ENCODE measurements at regions not wholly inside any gene's neighbourhood (a gene's known extent, or its start where the extent isn't known, plus 50 kb on each side); places are given as distances from the start of the nearest gene placed in this dataset.
A peak's percentile ranks its signal among the peaks of the same experiment; 100 is the strongest.

DNA sequence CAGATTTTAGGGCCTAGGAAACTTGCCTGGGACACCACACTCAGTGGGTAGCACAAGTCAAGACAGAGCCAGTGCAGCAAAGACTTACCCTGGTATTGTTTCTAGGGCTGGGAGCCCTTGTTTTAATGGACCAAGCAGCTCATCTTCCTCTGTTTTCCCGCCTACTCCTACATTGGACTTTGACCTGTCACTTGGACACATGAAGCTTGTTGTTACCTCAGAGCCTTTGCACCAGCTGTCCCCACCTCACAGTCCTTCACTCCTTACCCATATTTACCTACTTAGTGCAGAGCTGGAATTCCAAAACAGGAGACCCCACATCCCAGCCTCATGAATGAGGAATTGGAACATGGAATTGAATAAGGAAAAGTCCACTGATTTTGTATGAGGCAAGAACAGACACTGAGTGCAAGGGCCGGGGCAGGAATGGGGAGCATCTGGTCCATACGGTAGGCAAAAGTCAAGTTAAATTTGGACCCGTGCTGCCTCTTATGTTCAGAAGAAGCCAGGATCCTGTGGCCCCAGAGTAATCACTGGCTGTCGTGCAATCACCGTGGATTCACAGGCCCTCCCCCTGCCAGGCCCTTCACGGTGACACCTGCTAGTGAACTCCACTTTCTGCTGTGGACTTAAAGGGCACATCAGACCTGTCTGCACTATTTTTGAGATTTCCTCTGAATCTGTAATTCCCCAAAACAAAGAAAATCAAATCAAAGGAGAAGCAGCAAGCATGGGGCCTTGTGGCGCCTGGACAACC, 236.9 kb upstream of the PMEPA1 start:
- Histone ChIP-seq H3K4me3 (no peak overlapping the region), H3K27ac (peak overlapping the region in 10 of 21 experiments; percentile 14 to 78 (median 57))

GRCh38 chr20:57944988-57945387, 235.2 kb upstream of the PMEPA1 start:
- no peak overlapping the region for H3K27ac ChIP-seq

DNA sequence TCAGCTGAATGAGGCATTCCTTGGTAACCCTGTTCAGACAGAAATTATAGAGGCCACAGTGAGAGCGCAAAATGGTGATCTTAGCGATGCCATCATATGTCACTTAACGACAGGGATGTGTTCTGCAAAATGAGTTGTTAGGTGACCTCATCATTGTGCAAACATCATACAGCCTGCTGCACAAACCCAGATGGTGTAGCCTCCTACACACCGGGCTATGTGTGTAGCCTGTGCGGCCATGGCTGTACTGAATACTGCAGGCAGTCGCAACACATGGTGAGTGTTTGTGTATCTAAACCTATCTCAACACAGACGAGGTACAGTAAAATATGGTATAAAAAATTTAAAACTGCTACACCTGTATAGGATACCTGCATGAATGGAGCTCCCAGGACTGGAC, 234.1 kb upstream of the PMEPA1 start:
- H3K27ac ChIP-seq: no peak overlapping the region
- no peak overlapping the region for H3K4me3 ChIP-seq

More at GRCh38 chr20:57944988-57945387, 235.2 kb upstream of the PMEPA1 start:
- no peak overlapping the region for H3K4me3 ChIP-seq

DNA sequence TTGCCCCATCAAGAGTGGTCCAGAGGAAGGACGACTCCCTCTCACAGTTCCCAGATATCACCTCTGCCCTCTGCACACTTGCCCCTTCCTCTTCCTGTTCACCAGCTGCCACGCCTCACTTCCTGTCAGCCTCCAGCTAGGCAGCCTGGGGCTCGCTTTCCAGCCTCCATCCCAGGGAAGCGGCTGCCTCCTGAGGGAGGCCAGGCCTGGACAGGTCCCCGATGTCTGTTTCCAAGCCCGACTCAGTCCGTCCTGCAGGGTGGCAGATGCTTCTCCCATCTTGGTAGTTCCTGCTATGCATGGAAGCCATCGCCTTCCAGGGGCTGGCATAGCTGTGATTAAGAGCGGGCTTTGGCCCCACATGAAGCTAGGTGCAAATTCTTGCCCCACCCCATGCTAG, 233.5 kb upstream of the PMEPA1 start:
- H3K27ac ChIP-seq: no peak overlapping the region
- no peak overlapping the region for H3K4me3 ChIP-seq

DNA sequence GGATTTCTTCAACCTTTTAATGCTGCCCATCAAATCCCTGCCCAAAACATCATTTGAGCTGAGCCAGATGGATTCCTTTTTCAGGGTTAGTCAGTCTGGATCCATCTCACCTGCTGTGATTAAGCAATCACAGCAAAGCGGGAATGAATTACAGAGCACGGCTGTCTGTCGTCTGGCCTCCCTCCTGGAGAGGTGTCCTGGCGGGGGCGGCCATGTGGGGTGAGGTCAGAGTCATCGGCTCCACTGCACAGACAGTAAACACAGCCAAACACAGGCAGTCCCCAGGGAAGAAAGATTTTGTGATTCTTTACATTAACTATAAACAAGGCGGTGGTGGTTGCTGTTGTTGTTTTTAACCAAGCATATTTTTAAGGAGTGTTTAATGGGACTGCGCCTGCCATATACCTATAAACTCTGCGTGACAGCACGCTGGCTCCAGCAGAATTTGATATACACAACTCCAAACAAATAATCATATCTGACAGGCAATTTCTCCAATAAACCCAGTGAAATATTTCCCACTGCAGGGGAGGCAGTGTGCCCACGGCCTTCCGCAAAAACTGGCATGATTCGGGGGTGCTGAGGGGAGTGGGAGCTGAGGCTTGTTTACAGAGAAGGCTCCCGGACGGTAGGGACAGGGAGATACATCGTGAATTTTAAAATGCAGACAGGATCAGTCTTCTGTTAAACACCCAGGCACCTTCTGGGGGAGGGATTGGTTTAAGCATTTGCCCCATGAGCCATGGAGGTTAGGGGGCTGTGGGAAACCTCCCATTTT, 232.0 kb upstream of the PMEPA1 start:
- Histone ChIP-seq H3K27ac (no peak overlapping the region), H3K4me3 (no peak overlapping the region)

DNA sequence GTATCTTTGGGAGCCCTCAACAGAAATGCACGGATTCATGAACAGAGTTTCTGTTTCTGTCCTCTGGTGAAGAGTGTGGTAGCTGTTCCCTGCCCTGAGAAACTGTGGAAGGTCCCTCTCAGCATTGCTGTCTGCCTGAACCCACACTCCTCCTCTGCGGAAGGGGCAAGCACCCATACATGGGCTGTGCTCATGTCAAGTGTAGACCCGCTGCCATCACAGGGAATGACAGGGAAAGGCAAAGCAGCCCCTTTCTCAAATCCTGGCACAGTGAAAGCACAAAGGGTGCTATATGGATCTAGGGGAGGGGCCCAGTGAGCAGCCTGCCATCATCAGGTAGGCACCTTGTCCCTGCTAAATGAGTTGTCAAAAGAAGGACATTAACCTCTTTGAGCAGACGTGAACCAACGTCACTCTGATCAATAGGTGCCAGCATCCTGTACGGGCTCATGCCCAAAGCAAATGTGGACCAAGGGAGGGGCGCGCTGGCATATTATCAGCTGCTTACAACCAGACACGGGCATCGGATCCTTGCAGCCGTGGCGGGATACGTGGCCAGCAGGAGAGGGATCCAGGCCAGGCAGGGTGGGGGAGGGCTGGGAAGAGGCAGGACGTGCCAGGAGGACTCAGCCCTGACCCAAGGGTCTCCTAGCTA, 231.2 kb upstream of the PMEPA1 start:
- H3K4me3 ChIP-seq: no peak overlapping the region
- H3K27ac ChIP-seq: no peak overlapping the region

DNA sequence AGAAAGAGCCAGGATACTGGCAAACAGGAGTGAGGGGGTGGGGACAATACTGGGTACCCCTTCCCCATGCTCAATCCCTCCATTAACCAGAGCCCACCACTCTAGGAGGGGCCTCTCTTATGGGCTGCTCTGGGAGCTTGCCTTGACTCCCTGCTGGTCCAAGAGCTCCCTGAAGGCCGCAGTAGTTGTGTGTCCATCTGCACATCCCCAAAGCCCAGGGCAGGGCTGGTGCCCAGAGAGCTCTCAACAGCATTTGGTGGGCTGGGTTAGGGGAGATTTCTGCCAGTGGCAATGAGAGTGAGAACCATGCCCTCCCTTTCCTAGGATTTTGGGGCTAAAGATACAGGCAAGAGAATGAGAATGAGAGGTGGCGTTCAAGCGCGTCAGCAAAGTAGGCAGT, 230.6 kb upstream of the PMEPA1 start:
- Histone ChIP-seq H3K27ac (no peak overlapping the region), H3K4me3 (no peak overlapping the region)

DNA sequence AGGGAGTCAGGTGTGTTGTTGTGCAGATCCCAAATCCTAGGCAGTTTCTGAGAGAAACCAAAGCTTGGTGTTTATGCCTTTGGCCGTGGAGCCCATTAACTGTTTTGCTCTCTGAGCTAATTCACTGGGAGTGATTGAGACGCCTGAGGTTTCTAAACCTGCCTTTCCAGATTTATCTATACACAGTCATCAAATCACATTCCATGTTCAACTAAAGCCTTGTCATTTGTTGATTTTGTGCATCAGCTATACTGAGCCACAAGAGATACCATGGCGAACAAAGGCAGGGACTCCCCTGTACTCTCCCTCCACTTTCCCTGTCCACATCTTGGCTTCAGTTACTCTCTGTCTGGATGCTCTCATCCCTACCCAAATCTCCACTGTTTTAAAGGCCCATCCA, 229.7 kb upstream of the PMEPA1 start:
- no peak overlapping the region for H3K4me3 ChIP-seq
- H3K27ac ChIP-seq: no peak overlapping the region

GRCh38 chr20:57938158-57939108, 228.6 kb upstream of the PMEPA1 start:
- Histone ChIP-seq H3K27ac (peak overlapping the region in 5 of 21 experiments; percentile 11 to 37 (median 35)), H3K4me3 (no peak overlapping the region)

- Histone ChIP-seq H3K27ac (peak overlapping the region in 2 of 21 experiments; percentile 14 to 35), H3K4me3 (no peak overlapping the region)
These were observed 227.0 kb upstream of the PMEPA1 start for GRCh38 chr20:57936636-57937385.

- no peak overlapping the region for H3K27ac ChIP-seq
- no peak overlapping the region for H3K4me3 ChIP-seq
These were observed 225.1 kb upstream of the PMEPA1 start for GRCh38 chr20:57934913-57935312.

DNA sequence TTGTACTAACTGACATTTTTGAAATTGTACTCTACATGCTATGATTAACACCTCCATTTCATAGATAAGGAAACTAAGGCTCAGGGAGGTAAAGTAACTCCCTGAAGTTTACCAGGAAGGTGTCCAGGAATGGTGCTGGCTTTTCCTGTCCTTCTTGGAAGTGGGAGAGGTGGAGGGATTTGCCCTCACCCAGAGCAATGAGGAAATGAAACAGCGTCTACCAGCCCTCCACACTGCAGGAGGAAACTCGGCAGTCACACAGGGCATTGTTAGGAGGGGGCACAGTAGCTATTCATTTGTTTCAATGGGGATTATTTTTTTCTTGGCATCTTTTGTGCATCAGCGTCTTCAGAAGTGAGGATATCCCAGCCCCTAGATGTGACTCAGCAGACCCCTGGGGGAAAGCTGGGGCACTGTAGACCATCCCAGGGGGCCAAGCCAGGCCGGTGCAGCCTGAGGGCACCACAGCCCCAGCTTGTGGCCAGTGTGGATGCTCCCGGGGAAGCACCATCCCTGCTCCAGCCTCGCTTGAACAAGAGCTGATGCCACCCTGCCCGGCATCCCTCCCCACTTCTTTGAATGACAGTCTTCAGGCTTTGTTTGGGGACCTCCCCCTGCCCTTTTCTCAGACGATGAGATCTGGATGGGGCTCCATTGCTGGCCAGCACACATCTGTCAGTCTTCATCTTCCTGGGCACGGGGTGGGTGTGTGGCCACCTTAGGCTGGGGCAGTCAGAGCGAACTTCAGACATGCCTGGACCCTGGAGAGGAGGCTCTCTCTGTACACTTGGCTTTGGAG, 224.4 kb upstream of the PMEPA1 start:
- Histone ChIP-seq H3K27ac (no peak overlapping the region), H3K4me3 (no peak overlapping the region)

DNA sequence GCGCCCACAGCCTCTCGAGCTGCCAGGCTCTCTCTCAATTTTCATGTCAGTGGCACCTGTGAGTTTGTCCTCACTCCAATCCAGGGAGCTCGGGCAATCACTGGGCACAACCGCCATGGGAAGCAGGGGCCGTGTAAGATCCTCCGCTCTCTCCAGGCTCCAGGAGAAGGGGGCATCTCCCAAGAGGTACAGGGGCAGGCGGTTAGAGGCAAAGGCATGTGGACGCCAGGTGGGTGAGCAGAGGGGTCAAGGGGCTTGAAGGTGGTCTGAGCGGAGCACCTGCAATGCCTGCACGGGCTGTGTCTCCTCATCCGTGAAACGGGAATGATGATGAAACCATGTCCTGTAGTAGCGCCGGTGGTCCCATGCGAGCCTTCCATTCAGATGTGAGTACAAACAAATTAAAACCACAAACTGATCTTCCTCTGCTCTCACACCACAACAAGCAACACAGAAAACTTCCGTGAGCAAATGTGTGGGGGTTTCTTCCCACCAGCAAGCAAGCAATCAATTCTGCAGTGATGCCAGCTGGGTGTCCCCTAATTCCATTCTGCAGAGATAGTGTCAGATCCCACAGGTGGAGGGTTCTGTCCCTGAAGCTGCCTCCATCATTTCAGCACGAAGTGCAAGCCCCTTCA, 222.5 kb upstream of the PMEPA1 start:
- no peak overlapping the region for H3K27ac ChIP-seq
- no peak overlapping the region for H3K4me3 ChIP-seq

- H3K4me3 ChIP-seq: no peak overlapping the region
- H3K27ac ChIP-seq: no peak overlapping the region
These were observed 220.5 kb upstream of the PMEPA1 start for GRCh38 chr20:57930351-57930750.

GRCh38 chr20:57928181-57928967, 218.6 kb upstream of the PMEPA1 start:
- Histone ChIP-seq H3K4me3 (no peak overlapping the region), H3K27ac (peak overlapping the region in 4 of 21 experiments; percentile 24 to 55 (median 36))

DNA sequence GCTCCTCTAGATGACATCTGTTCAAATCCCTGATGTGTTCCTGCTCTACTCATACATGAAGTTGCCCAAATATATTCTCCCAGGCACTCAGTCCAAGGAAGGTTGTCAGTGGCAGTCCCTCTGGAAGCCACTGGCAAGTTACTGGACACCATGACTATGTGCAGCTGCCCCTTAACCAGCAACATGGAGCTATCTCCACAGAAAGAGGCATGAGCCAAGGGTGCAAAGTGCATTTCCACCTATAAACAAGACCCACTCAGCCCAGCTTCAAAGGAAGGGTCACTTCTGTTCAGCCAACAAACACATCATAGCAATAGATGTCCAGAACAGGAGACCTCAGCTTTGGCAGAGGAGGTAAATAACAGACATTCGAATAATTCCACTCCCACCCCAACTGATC, 217.6 kb upstream of the PMEPA1 start:
- H3K4me3 ChIP-seq: no peak overlapping the region
- H3K27ac ChIP-seq: peak overlapping the region in 7 of 21 experiments; percentile 18 to 58 (median 55)

- Histone ChIP-seq H3K27ac (no peak overlapping the region), H3K4me3 (no peak overlapping the region)
These were observed 212.9 kb upstream of the PMEPA1 start for GRCh38 chr20:57922706-57923105.
